Astrocyte (in vitro differentiated cells and primary cell): ENCODE measurements at regions not wholly inside any gene's neighbourhood (a gene's known extent, or its start where the extent isn't known, plus 50 kb on each side); places are given as distances from the start of the nearest gene placed in this dataset.
A peak's percentile ranks its signal among the peaks of the same experiment; 100 is the strongest.

Experiments
- DNase-seq: peaks from one replicate; pipeline ENCODE4 v3.0.0-alpha.2; 2010; ENCODE audit warnings: low read depth
- FAIRE-seq: peaks from 2 replicates; lab custom pipeline; 2011; peaks lifted over from hg19 to GRCh38; lab: Jason Lieb, UNC
- H2AFZ ChIP-seq: 2 replicates; pipeline ENCODE4 v1.6.0; 2012; ENCODE audit warnings: low read depth, low read length, inconsistent platforms
- H3K27ac ChIP-seq: 2 replicates; pipeline ENCODE4 v1.5.1; 2011; ENCODE audit warnings: low read depth, low read length, inconsistent platforms
- H3K27me3 ChIP-seq: 2 replicates; pipeline ENCODE4 v1.6.0; 2011; ENCODE audit warnings: low read length, inconsistent platforms; ENCODE audit not compliant: insufficient read depth
- H3K36me3 ChIP-seq: 2 replicates; pipeline ENCODE4 v1.5.1; 2011; ENCODE audit warnings: low read length, inconsistent platforms; ENCODE audit not compliant: insufficient read depth
- H3K4me1 ChIP-seq: 2 replicates; pipeline ENCODE4 v1.5.1; 2011; ENCODE audit warnings: low read length, inconsistent platforms; ENCODE audit not compliant: insufficient read depth
- H3K4me2 ChIP-seq: 2 replicates; pipeline ENCODE4 v1.6.0; 2012; ENCODE audit warnings: low read length, inconsistent platforms
- H3K4me3 ChIP-seq: 2 replicates; pipeline ENCODE4 v1.5.1; 2011; ENCODE audit warnings: low read depth, mild to moderate bottlenecking, low read length, inconsistent platforms; ENCODE audit not compliant: insufficient read depth
- H3K79me2 ChIP-seq: 2 replicates; pipeline ENCODE4 v1.6.0; 2012; ENCODE audit warnings: mild to moderate bottlenecking, low read length, inconsistent platforms; ENCODE audit not compliant: insufficient read depth
- H3K9ac ChIP-seq: 2 replicates; pipeline ENCODE4 v1.6.0; 2012; ENCODE audit warnings: mild to moderate bottlenecking, low read length, inconsistent platforms
- H3K9me3 ChIP-seq: 2 replicates; pipeline ENCODE4 v1.5.1; 2012; ENCODE audit warnings: low read depth, mild to moderate bottlenecking, low read length, inconsistent platforms; ENCODE audit not compliant: insufficient read depth
- H4K20me1 ChIP-seq: 2 replicates; pipeline ENCODE4 v1.6.0; 2012; ENCODE audit warnings: low read length, inconsistent platforms; ENCODE audit not compliant: insufficient read depth
- H3K27ac Mint-ChIP-seq: one replicate; pipeline ENCODE4 v1.8.0; 2021; ENCODE audit warnings: mild to moderate bottlenecking, mixed read lengths; ENCODE audit not compliant: unreplicated experiment
- H3K27me3 Mint-ChIP-seq: one replicate; pipeline ENCODE4 v1.8.0; 2021; ENCODE audit warnings: low read depth, mixed read lengths; ENCODE audit not compliant: unreplicated experiment
- H3K36me3 Mint-ChIP-seq: one replicate; pipeline ENCODE4 v1.8.0; 2021; ENCODE audit warnings: low read depth, mixed read lengths; ENCODE audit not compliant: unreplicated experiment
- H3K4me1 Mint-ChIP-seq: one replicate; pipeline ENCODE4 v1.8.0; 2021; ENCODE audit warnings: low read depth, mixed read lengths; ENCODE audit not compliant: unreplicated experiment
- H3K4me3 Mint-ChIP-seq: one replicate; pipeline ENCODE4 v1.8.0; 2021; ENCODE audit warnings: mild to moderate bottlenecking, moderate library complexity, mixed read lengths; ENCODE audit not compliant: unreplicated experiment
- H3K9me3 Mint-ChIP-seq: one replicate; pipeline ENCODE4 v1.8.0; 2021; ENCODE audit warnings: mild to moderate bottlenecking, mixed read lengths; ENCODE audit not compliant: unreplicated experiment
- EZH2 ChIP-seq: IDR thresholded peaks from 2 replicates; pipeline ENCODE4 v1.6.1; 2012; ENCODE audit warnings: mild to moderate bottlenecking, low read length, inconsistent platforms; ENCODE audit not compliant: insufficient read depth
- TF ChIP-seq, protein P1 (sequence below): IDR thresholded peaks from 2 replicates; pipeline ENCODE4 v1.5.1; 2011; ENCODE audit warnings: low read depth, mild to moderate bottlenecking, inconsistent platforms, low read length, moderate library complexity; ENCODE audit not compliant: insufficient read depth

- Histone ChIP-seq H3K4me3 (no peak overlapping the region), H3K27ac (no peak overlapping the region), H3K79me2 (no peaks in the 10 kb centered on the region), H4K20me1 (no peaks in the 10 kb centered on the region), H3K27me3 (no peaks in the 10 kb centered on the region), H3K9me3 (no peaks in the 10 kb centered on the region), H3K9ac (no peak overlapping the region), H3K4me1 (no peaks in the 10 kb centered on the region), H2AFZ (no peak overlapping the region), H3K4me2 (no peak overlapping the region), H3K36me3 (no peaks in the 10 kb centered on the region)
- Mint-ChIP-seq H3K27ac (no peak overlapping the region), H3K4me1 (peaks cover 14% of the 10 kb centered on the region), H3K27me3 (peaks cover 4% of the 10 kb centered on the region), H3K9me3 (peaks cover 9% of the 10 kb centered on the region), H3K4me3 (no peak overlapping the region), H3K36me3 (no peaks in the 10 kb centered on the region)
- no peak for TF ChIP-seq EZH2
- TF ChIP-seq, protein P1, sequence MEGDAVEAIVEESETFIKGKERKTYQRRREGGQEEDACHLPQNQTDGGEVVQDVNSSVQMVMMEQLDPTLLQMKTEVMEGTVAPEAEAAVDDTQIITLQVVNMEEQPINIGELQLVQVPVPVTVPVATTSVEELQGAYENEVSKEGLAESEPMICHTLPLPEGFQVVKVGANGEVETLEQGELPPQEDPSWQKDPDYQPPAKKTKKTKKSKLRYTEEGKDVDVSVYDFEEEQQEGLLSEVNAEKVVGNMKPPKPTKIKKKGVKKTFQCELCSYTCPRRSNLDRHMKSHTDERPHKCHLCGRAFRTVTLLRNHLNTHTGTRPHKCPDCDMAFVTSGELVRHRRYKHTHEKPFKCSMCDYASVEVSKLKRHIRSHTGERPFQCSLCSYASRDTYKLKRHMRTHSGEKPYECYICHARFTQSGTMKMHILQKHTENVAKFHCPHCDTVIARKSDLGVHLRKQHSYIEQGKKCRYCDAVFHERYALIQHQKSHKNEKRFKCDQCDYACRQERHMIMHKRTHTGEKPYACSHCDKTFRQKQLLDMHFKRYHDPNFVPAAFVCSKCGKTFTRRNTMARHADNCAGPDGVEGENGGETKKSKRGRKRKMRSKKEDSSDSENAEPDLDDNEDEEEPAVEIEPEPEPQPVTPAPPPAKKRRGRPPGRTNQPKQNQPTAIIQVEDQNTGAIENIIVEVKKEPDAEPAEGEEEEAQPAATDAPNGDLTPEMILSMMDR: no peak
- DNase-seq: no peak
- FAIRE-seq: no peak
These were observed 236.7 kb downstream of the SOD2 start for GRCh38 chr6:159456349-159456748.

- Histone ChIP-seq H3K36me3 (no peaks in the 10 kb centered on the region), H3K27me3 (no peaks in the 10 kb centered on the region), H3K4me1 (peaks cover 4% of the 10 kb centered on the region), H3K4me3 (no peak overlapping the region), H2AFZ (no peak overlapping the region), H4K20me1 (no peaks in the 10 kb centered on the region), H3K4me2 (no peak overlapping the region), H3K27ac (no peak overlapping the region), H3K79me2 (no peaks in the 10 kb centered on the region), H3K9me3 (no peaks in the 10 kb centered on the region), H3K9ac (no peak overlapping the region)
- no peak for TF ChIP-seq EZH2
- TF ChIP-seq, protein P1: no peak
- Mint-ChIP-seq H3K9me3 (peaks cover 9% of the 10 kb centered on the region), H3K27me3 (peaks cover 4% of the 10 kb centered on the region), H3K36me3 (no peaks in the 10 kb centered on the region), H3K27ac (no peak overlapping the region), H3K4me3 (no peak overlapping the region), H3K4me1 (peaks cover 13% of the 10 kb centered on the region)
- no peak for FAIRE-seq
- no peak for DNase-seq
These were observed 237.3 kb downstream of the SOD2 start for GRCh38 chr6:159455700-159456274.

GRCh38 chr6:159450815-159451465, 242.1 kb downstream of the SOD2 start:
- no peak overlapping the region for H3K4me3 Mint-ChIP-seq
- H3K9me3 Mint-ChIP-seq: peaks cover 9% of the 10 kb centered on the region
- Histone ChIP-seq H3K9me3 (no peaks in the 10 kb centered on the region), H3K4me2 (no peak overlapping the region), H2AFZ (no peak overlapping the region), H4K20me1 (no peaks in the 10 kb centered on the region), H3K9ac (no peak overlapping the region), H3K27me3 (no peaks in the 10 kb centered on the region), H3K4me3 (no peak overlapping the region), H3K36me3 (no peaks in the 10 kb centered on the region), H3K27ac (no peak overlapping the region), H3K79me2 (no peaks in the 10 kb centered on the region), H3K4me1 (peaks cover 7% of the 10 kb centered on the region)
- H3K4me1 Mint-ChIP-seq: peaks cover 12% of the 10 kb centered on the region
- TF ChIP-seq EZH2: no peak
- TF ChIP-seq, protein P1: no peak
- H3K27ac Mint-ChIP-seq: peak overlapping the region; percentile 63
- DNase-seq (peak; percentile 47), FAIRE-seq (no peak)
- H3K27me3 Mint-ChIP-seq: peaks cover 16% of the 10 kb centered on the region
- H3K36me3 Mint-ChIP-seq: no peaks in the 10 kb centered on the region
